GM12878 (cell line): ENCODE measurements at regions not wholly inside any gene's neighbourhood (a gene's known extent, or its start where the extent isn't known, plus 50 kb on each side); places are given as distances from the start of the nearest gene placed in this dataset.

Source experiments
- CBX5 ChIP-seq: sonication (generic); IDR thresholded peaks from 2 replicates; pipeline ENCODE4 v1.6.1; 2016; ENCODE audit warnings: low read depth, moderate library complexity, mild to moderate bottlenecking, inconsistent platforms
- CEBPZ ChIP-seq: fragments of 150-350 bp; IDR thresholded peaks from 2 replicates; pipeline ENCODE4 v1.6.1; 2016; ENCODE audit warnings: low read depth, low read length
- IRF4 ChIP-seq: IDR thresholded peaks from 2 replicates; pipeline ENCODE4 v1.6.1; 2011; ENCODE audit warnings: low read depth, low read length
- NBN ChIP-seq: fragments of 450-650 bp; IDR thresholded peaks from 2 replicates; pipeline ENCODE4 v1.6.1; 2016
- NR2C1 ChIP-seq: fragments of 450-650 bp; IDR thresholded peaks from 2 replicates; pipeline ENCODE4 v1.6.1; 2017; ENCODE audit warnings: antibody characterized with exemption, mild to moderate bottlenecking, moderate library complexity
- PBX3 ChIP-seq: IDR thresholded peaks from 2 replicates; pipeline ENCODE4 v1.6.1; 2011; ENCODE audit warnings: mild to moderate bottlenecking, low read depth, low read length, moderate library complexity; ENCODE audit not compliant: insufficient replicate concordance
- PML ChIP-seq: IDR thresholded peaks from 2 replicates; pipeline ENCODE4 v1.6.1; 2012; ENCODE audit warnings: low read length, inconsistent platforms
- RAD21 ChIP-seq: IDR thresholded peaks from 2 replicates; pipeline ENCODE4 v1.6.1; 2011; ENCODE audit warnings: mild to moderate bottlenecking, low read depth, low read length, moderate library complexity; ENCODE audit not compliant: insufficient read depth
- SMAD1 ChIP-seq: fragments of 450-650 bp; IDR thresholded peaks from 2 replicates; pipeline ENCODE4 v1.6.1; 2018; ENCODE audit warnings: mild to moderate bottlenecking, low read depth; ENCODE audit not compliant: partially characterized antibody
- ZNF592 ChIP-seq: fragments of 450-650 bp; IDR thresholded peaks from 2 replicates; pipeline ENCODE4 v1.6.1; 2017; ENCODE audit warnings: mild to moderate bottlenecking, moderate library complexity

- no peak for TF ChIP-seq PBX3
- no peak for TF ChIP-seq PML
- TF ChIP-seq IRF4, result no peak
- no peak for TF ChIP-seq NBN
- TF ChIP-seq NR2C1, result no peak
- TF ChIP-seq ZNF592, result no peak
- TF ChIP-seq SMAD1, result no peak
- TF ChIP-seq RAD21, result no peak
- TF ChIP-seq CBX5, result no peak
- TF ChIP-seq CEBPZ, result no peak
Observed at GRCh38 chr16:72566174-72566573, 394.2 kb upstream of the PMFBP1 start (continued).
